SK-MEL-5 (cell line): ENCODE measurements at regions not wholly inside any gene's neighbourhood (a gene's known extent, or its start where the extent isn't known, plus 50 kb on each side); places are given as distances from the start of the nearest gene placed in this dataset.
"Not testable (repeated sequence)": the region's sequence is repeated elsewhere in the genome, so short reads cannot be mapped to it uniquely, and the experiment has no call there.

Source experiments
- DNase-seq: peaks from one replicate; pipeline ENCODE4 v3.0.0-alpha.2; 2016; ENCODE audit warnings: low read depth, low spot score
- in situ Hi-C: cut with HindIII; loops from 2 replicates; pipeline ENCODE4 v1.10.0; 2016; ENCODE audit warnings: low sequenced_read_pairs, high pct_unique_total_duplicates, low pct_unique_long_range_greater_than_20kb

- in situ Hi-C loops, DNase-seq: not testable (repeated sequence)
These were observed 77.5 kb downstream of the SNX5 start for GRCh38 chr20:17891131-17891530.

GRCh38 chr20:17890330-17890729 lies 78.3 kb downstream of the SNX5 start:
- DNase-seq = no peak
- in situ Hi-C loops = no loop called here

- DNase-seq = peak; percentile 56
These were observed 79.4 kb downstream of the SNX5 start for GRCh38 chr20:17889226-17889625.

GRCh38 chr20:17888044-17888443 lies 80.5 kb downstream of the SNX5 start:
- in situ Hi-C loops = no loop called here
- DNase-seq = no peak

More at GRCh38 chr20:17889226-17889625, 79.4 kb downstream of the SNX5 start:
- in situ Hi-C loops = no loop called here

- DNase-seq = peak; percentile 98
- in situ Hi-C loops = no loop called here
These were observed 81.1 kb downstream of the SNX5 start for GRCh38 chr20:17887331-17888030.

GRCh38 chr20:17885544-17885943 lies 83.0 kb downstream of the SNX5 start:
- in situ Hi-C loops = no loop called here
- DNase-seq = peak; percentile 74

GRCh38 chr20:17885076-17885475 lies 83.5 kb downstream of the SNX5 start:
- DNase-seq = peak; percentile 69
- in situ Hi-C loops = no loop called here

GRCh38 chr20:17884307-17885003 lies 84.1 kb downstream of the SNX5 start:
- in situ Hi-C loops = no loop called here
- DNase-seq = no peak

GRCh38 chr20:17883592-17884306 lies 84.8 kb downstream of the SNX5 start:
- DNase-seq = no peak
- in situ Hi-C loops = no loop called here

- peak; percentile 86 for DNase-seq
- in situ Hi-C loops = no loop called here
These were observed 85.6 kb downstream of the SNX5 start for GRCh38 chr20:17882834-17883591.

- DNase-seq = peak; percentile 99
- in situ Hi-C loops = no loop called here
These were observed 86.3 kb downstream of the SNX5 start for GRCh38 chr20:17882065-17882833.

GRCh38 chr20:17881741-17882064 lies 86.9 kb downstream of the SNX5 start:
- DNase-seq = no peak
- in situ Hi-C loops = no loop called here

- DNase-seq = no peak
- in situ Hi-C loops = no loop called here
These were observed 89.5 kb downstream of the SNX5 start for GRCh38 chr20:17878912-17879602.

- in situ Hi-C loops = no loop called here
- no peak for DNase-seq
These were observed 90.3 kb downstream of the SNX5 start for GRCh38 chr20:17878069-17878911.

- in situ Hi-C loops = no loop called here
- DNase-seq = no peak
These were observed 92.6 kb downstream of the SNX5 start for GRCh38 chr20:17875981-17876385.
